CD4-positive, alpha-beta memory T cell (primary cell): ENCODE measurements at regions not wholly inside any gene's neighbourhood (a gene's known extent, or its start where the extent isn't known, plus 50 kb on each side); places are given as distances from the start of the nearest gene placed in this dataset.

Experiments
- CTCF ChIA-PET: fragments of 350-600 bp; sonication (Branson Sonifier 250); formaldehyde crosslinking; loops from one replicate; lab custom pipeline; 2021; ENCODE audit warnings: inconsistent platforms; ENCODE audit not compliant: partially characterized antibody; lab: Charles Lee
- POLR2A ChIA-PET: fragments of 350-600 bp; sonication (Branson Sonifier 250); formaldehyde crosslinking; loops from one replicate; lab custom pipeline; 2021; ENCODE audit not compliant: partially characterized antibody; lab: Charles Lee
- DNase-seq, 5 donors: peaks; one replicate each; pipeline versions ENCODE4 v3.0.0 to v3.0.0-alpha.2; 2020 to 2022; ENCODE audit warnings: mixed read lengths in 1 of 5
- H3K27ac ChIP-seq: one replicate; pipeline ENCODE4 v1.7.0; 2013; ENCODE audit warnings: low read depth, low read length
- H3K27me3 ChIP-seq: 2 replicates; pipeline ENCODE4 v1.7.0; 2013; ENCODE audit warnings: mild to moderate bottlenecking, low read length, moderate library complexity; ENCODE audit not compliant: insufficient read depth
- H3K36me3 ChIP-seq: 2 replicates; pipeline ENCODE4 v1.7.0; 2013; ENCODE audit warnings: mild to moderate bottlenecking, low read length, moderate library complexity; ENCODE audit not compliant: insufficient read depth
- H3K4me1 ChIP-seq: 2 replicates; pipeline ENCODE4 v1.7.0; 2013; ENCODE audit warnings: mild to moderate bottlenecking, low read length, moderate library complexity; ENCODE audit not compliant: insufficient read depth
- H3K4me3 ChIP-seq, 2 donors: one replicate each; pipeline ENCODE4 v1.7.0; 2013; ENCODE audit warnings: low read length in 2 of 2, mild to moderate bottlenecking in 1 of 2
- H3K9me3 ChIP-seq, 2 donors: one replicate each; pipeline ENCODE4 v1.7.0; 2013; ENCODE audit warnings: low read length in 2 of 2, control low read depth in 1 of 2; ENCODE audit not compliant: control insufficient read depth in 1 of 2
- H3K27ac Mint-ChIP-seq, 7 donors: one replicate each; pipeline ENCODE4 v1.8.0; 2020 to 2021; ENCODE audit warnings: mixed read lengths in 7 of 7, mild to moderate bottlenecking in 6 of 7, inconsistent platforms in 3 of 7, moderate library complexity in 3 of 7
- H3K27me3 Mint-ChIP-seq, 2 donors: one replicate each; pipeline ENCODE4 v1.8.0; 2020 to 2021; ENCODE audit warnings: mixed read lengths in 2 of 2
- H3K36me3 Mint-ChIP-seq, 2 donors: one replicate each; pipeline ENCODE4 v1.8.0; 2020 to 2021; ENCODE audit warnings: mixed read lengths in 2 of 2, inconsistent platforms in 1 of 2, mild to moderate bottlenecking in 1 of 2
- H3K4me1 Mint-ChIP-seq, 4 donors: one replicate each; pipeline ENCODE4 v1.8.0; 2020 to 2021; ENCODE audit warnings: mixed read lengths in 4 of 4, mild to moderate bottlenecking in 1 of 4
- H3K4me3 Mint-ChIP-seq, 8 donors: one replicate each; pipeline ENCODE4 v1.8.0; 2020 to 2021; ENCODE audit warnings: mixed read lengths in 8 of 8, mild to moderate bottlenecking in 7 of 8, moderate library complexity in 6 of 8, inconsistent platforms in 3 of 8
- H3K9me3 Mint-ChIP-seq, 8 donors: one replicate each; pipeline ENCODE4 v1.8.0; 2020 to 2021; ENCODE audit warnings: mixed read lengths in 8 of 8, mild to moderate bottlenecking in 5 of 8, inconsistent platforms in 3 of 8, moderate library complexity in 1 of 8
- intact Hi-C: fragments of 100-400 bp; cut with micrococcal nuclease; formaldehyde crosslinking; loops from one replicate; pipeline ENCODE4 v1.15.1; 2023

DNA sequence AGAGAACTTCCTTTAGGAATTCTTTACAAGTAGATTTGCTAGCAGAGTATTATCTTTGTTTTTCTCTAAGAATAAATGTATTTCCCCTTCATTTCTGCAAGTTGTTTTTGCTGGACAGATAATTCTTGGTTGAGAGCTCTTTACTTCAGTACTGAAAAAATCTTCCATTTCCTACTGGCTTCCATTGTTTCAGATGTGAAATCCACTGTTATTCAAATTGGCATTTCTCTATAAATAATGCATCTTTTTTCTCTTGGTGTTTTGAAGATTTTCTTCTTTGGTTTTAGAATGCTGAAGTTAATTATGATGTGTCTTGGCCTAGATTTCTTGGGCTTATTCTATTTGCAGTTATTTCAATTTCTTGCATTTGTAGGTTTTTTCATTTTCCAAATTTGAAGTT, 270.0 kb upstream of the GYPC start:
- no peaks in the 10 kb centered on the region for H3K27me3 ChIP-seq
- H3K4me1 ChIP-seq, result no peaks in the 10 kb centered on the region
- no peaks in the 10 kb centered on the region for H3K36me3 ChIP-seq
- no peaks in the 10 kb centered on the region for H3K9me3 ChIP-seq
- H3K4me3 Mint-ChIP-seq, result no peak overlapping the region
- no peak overlapping the region for H3K27ac Mint-ChIP-seq
- DNase-seq, result no peak
- intact Hi-C loops, result no loop called here
- POLR2A ChIA-PET, result no interaction called here
- H3K4me1 Mint-ChIP-seq, result no peaks in the 10 kb centered on the region
- H3K4me3 ChIP-seq, result no peak overlapping the region
- H3K27me3 Mint-ChIP-seq, result peaks cover 0 to 5% of the 10 kb centered on the region in 2 donors
- H3K9me3 Mint-ChIP-seq, result peaks cover 0 to 18% (median 14%) of the 10 kb centered on the region in 8 donors
- no peaks in the 10 kb centered on the region for H3K36me3 Mint-ChIP-seq
- H3K27ac ChIP-seq, result no peak overlapping the region
- CTCF ChIA-PET, result no interaction called here

DNA sequence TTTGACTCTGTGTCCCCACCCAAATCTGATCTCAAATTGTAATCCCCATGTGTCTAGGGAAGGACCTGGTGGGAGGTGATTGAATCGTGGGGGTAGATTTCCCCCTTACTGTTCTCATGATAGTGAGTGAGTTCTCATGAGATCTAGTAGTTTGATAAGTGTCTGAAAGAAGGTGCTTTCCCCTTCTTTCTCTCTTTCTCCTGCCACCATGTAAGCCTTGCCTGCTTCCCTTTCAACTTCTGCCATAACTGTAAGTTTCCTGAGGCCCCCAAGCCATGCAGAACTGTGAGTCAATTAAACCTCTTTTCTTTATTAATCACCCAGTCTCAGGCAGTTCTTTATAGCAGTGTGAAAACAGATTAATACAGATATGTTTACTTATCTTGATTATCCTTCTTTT, 266.5 kb upstream of the GYPC start:
- intact Hi-C loops, result no loop called here
- Histone ChIP-seq H3K9me3 (no peaks in the 10 kb centered on the region), H3K27ac (no peak overlapping the region), H3K27me3 (no peaks in the 10 kb centered on the region), H3K4me3 (no peak overlapping the region), H3K36me3 (no peaks in the 10 kb centered on the region), H3K4me1 (no peaks in the 10 kb centered on the region)
- peaks cover 0 to 3% of the 10 kb centered on the region in 2 donors for H3K27me3 Mint-ChIP-seq
- H3K4me3 Mint-ChIP-seq, result no peak overlapping the region
- DNase-seq, result no peak
- POLR2A ChIA-PET, result no interaction called here
- H3K4me1 Mint-ChIP-seq, result no peaks in the 10 kb centered on the region
- peaks cover 0 to 18% (median 14%) of the 10 kb centered on the region in 8 donors for H3K9me3 Mint-ChIP-seq
- H3K27ac Mint-ChIP-seq, result no peak overlapping the region
- H3K36me3 Mint-ChIP-seq, result no peaks in the 10 kb centered on the region
- CTCF ChIA-PET, result no interaction called here

DNA sequence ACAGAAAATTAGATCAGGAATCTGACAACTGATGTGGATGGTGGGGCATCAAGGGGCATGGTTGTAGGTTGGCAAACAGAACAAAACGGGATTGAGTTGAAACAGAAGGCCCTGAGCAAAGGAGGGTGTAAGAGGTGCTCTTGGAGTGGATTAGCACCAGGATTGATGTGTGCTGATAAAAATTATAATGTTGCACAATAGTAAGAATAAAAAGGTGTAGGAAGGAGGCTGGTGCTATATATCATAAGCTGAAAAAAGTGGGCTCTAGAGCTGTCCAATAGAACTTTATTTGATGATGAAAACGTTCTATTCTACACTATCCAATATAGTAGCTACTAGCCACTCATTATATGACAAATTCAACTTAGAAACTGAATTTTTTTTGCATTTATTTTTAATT, 263.1 kb upstream of the GYPC start:
- no peak overlapping the region for H3K27ac ChIP-seq
- no peak for DNase-seq
- no peaks in the 10 kb centered on the region for H3K27me3 ChIP-seq
- Mint-ChIP-seq H3K27me3 (peaks cover 2 to 10% of the 10 kb centered on the region in 2 donors), H3K4me3 (no peak overlapping the region), H3K4me1 (no peaks in the 10 kb centered on the region), H3K36me3 (no peaks in the 10 kb centered on the region), H3K9me3 (no peaks in the 10 kb centered on the region), H3K27ac (no peak overlapping the region)
- H3K9me3 ChIP-seq, result no peaks in the 10 kb centered on the region
- ChIA-PET POLR2A (no interaction called here), CTCF (no interaction called here)
- H3K4me1 ChIP-seq, result no peaks in the 10 kb centered on the region
- H3K36me3 ChIP-seq, result no peaks in the 10 kb centered on the region
- no peak overlapping the region for H3K4me3 ChIP-seq
- intact Hi-C loops, result no loop called here

DNA sequence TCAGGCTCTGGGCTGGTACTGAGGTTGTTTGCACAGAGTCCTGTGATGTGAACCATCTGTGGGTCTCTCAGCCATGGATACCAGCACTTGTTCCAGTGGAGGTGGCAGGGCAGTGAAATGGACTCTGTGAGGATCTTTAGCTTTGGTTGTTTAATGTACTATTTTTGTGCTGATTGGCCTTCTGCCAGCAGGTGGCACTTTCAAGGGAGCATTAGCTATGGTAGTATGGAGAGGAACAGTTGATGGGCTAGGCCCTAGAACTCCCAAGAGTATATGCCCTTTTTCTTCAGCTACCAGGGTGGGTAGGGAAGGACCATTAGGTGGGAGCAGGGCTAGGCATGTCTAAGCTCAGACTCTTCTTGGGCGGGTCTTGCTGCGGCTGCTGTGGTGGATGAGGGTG, 257.0 kb upstream of the GYPC start:
- Histone ChIP-seq H3K36me3 (no peaks in the 10 kb centered on the region), H3K27me3 (no peaks in the 10 kb centered on the region), H3K4me1 (no peaks in the 10 kb centered on the region), H3K27ac (no peak overlapping the region), H3K4me3 (no peak overlapping the region), H3K9me3 (no peaks in the 10 kb centered on the region)
- POLR2A ChIA-PET, result no interaction called here
- H3K4me3 Mint-ChIP-seq, result no peak overlapping the region
- peaks cover 0 to 3% (median 0%) of the 10 kb centered on the region in 8 donors for H3K9me3 Mint-ChIP-seq
- no peak overlapping the region for H3K27ac Mint-ChIP-seq
- no peaks in the 10 kb centered on the region for H3K36me3 Mint-ChIP-seq
- intact Hi-C loops, result loop anchor here (1.0 kb wide), 1 partner anchor 378 kb away; no protein-coding TSS in a partner anchor
- no peaks in the 10 kb centered on the region for H3K4me1 Mint-ChIP-seq
- CTCF ChIA-PET, result interaction anchor here (1.1 to 2.0 kb wide), 6 partner anchors 14 to 573 kb away, joined by 3 to 13 read pairs (median 4); no protein-coding TSS in a partner anchor
- H3K27me3 Mint-ChIP-seq, result peaks cover 11 to 13% of the 10 kb centered on the region in 2 donors
- DNase-seq, result no peak

DNA sequence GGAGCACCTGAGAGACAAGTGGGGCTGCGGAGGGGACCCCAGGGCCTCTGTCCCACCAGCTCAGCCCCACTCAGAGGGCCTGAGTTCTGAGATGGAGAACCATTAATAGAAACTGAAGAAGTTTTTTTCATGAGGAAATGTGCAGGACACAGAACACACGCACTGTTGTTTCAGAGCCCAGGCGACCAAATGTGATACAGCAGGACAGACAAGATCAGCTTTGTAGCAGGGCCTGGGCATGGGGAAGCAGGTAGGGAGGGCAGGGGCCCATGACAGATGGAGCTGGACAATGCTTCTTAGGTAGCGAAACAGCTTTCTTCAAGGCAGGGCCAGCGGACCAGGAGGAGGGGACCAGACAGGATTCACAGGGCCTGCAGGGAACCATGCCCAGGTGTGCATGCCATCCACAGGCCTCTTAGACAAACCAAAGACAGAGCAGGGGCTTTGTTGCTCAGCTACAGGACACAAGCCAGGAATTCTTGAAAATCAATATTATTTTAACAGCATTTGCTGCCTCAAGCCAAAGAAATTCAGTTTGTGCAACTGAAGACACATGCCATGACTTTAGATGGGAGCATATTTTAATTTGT, 252.8 kb upstream of the GYPC start:
- no peak overlapping the region for H3K4me3 Mint-ChIP-seq
- H3K9me3 Mint-ChIP-seq, result peaks cover 0 to 4% (median 0%) of the 10 kb centered on the region in 8 donors
- no peaks in the 10 kb centered on the region for H3K4me1 Mint-ChIP-seq
- no peak for DNase-seq
- no peaks in the 10 kb centered on the region for H3K27me3 ChIP-seq
- H3K27ac ChIP-seq, result no peak overlapping the region
- H3K4me3 ChIP-seq, result no peak overlapping the region
- H3K9me3 ChIP-seq, result no peaks in the 10 kb centered on the region
- H3K4me1 ChIP-seq, result no peaks in the 10 kb centered on the region
- CTCF ChIA-PET, result no interaction called here
- POLR2A ChIA-PET, result no interaction called here
- peaks cover 4 to 15% of the 10 kb centered on the region in 2 donors for H3K27me3 Mint-ChIP-seq
- intact Hi-C loops, result no loop called here
- no peaks in the 10 kb centered on the region for H3K36me3 ChIP-seq
- H3K27ac Mint-ChIP-seq, result no peak overlapping the region
- H3K36me3 Mint-ChIP-seq, result no peaks in the 10 kb centered on the region

DNA sequence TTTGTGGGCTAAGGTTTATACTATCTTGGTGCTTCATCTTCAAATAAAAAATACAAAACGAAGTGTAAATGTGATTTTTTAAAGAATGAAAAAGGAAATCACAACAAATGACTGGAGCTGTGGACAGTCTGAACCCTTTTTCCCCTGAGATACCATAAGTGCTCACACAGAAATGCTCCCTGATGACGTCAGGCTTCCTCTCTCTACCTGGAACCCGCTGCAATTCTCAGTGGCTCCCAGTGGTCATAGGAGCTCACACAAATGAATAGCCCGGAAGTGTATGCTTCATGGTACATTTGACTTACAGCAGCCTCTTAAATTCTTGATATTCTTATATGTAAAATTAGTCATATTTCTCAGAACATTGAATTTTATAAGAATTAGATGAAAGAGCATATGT, 249.7 kb upstream of the GYPC start:
- no peaks in the 10 kb centered on the region for H3K4me1 Mint-ChIP-seq
- intact Hi-C loops, result no loop called here

DNA sequence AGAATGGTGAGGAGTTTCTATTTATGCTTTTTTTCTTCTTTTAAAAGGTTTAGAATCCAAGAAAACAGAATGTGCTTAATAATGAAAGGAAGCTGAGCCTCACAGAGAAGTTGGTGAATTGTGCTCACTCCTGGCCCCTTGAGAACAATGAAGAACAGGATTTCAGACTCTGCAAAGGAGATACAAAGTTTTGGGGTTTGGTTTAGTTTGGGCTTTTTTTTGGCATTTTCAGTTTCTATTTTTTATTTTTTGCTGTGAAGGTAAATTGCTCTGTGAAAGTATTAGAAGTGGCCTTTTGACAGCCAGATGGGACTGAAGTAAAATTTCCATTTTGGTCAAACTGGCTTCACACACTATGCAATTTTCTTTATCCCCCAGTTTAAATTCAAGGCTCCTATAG, 247.3 kb upstream of the GYPC start:
- CTCF ChIA-PET, result no interaction called here

More for the DNA sequence above, 249.7 kb upstream of the GYPC start:
- Histone ChIP-seq H3K27me3 (no peaks in the 10 kb centered on the region), H3K36me3 (no peaks in the 10 kb centered on the region), H3K27ac (no peak overlapping the region), H3K9me3 (no peaks in the 10 kb centered on the region), H3K4me1 (no peaks in the 10 kb centered on the region), H3K4me3 (no peak overlapping the region)
- CTCF ChIA-PET, result no interaction called here
- no peak overlapping the region for H3K4me3 Mint-ChIP-seq
- H3K36me3 Mint-ChIP-seq, result no peaks in the 10 kb centered on the region
- POLR2A ChIA-PET, result no interaction called here
- peaks cover 0 to 13% of the 10 kb centered on the region in 2 donors for H3K27me3 Mint-ChIP-seq
- DNase-seq, result no peak
- H3K27ac Mint-ChIP-seq, result no peak overlapping the region
- H3K9me3 Mint-ChIP-seq, result peaks cover 0 to 5% (median 0%) of the 10 kb centered on the region in 8 donors

More for the DNA sequence above, 247.3 kb upstream of the GYPC start:
- Mint-ChIP-seq H3K4me3 (no peak overlapping the region), H3K36me3 (no peaks in the 10 kb centered on the region), H3K9me3 (peaks cover 0 to 4% (median 0%) of the 10 kb centered on the region in 8 donors), H3K27ac (no peak overlapping the region), H3K27me3 (peaks cover 2 to 5% of the 10 kb centered on the region in 2 donors), H3K4me1 (peaks cover 6 to 14% (median 10%) of the 10 kb centered on the region in 4 donors)
- Histone ChIP-seq H3K27me3 (no peaks in the 10 kb centered on the region), H3K9me3 (no peaks in the 10 kb centered on the region), H3K4me1 (no peaks in the 10 kb centered on the region), H3K27ac (no peak overlapping the region), H3K36me3 (no peaks in the 10 kb centered on the region), H3K4me3 (no peak overlapping the region)
- POLR2A ChIA-PET, result no interaction called here
- intact Hi-C loops, result no loop called here
- DNase-seq, result no peak
